ENCODE measurements at regions not wholly inside any gene's neighbourhood (a gene's known extent, or its start where the extent isn't known, plus 50 kb on each side); places are given as distances from the start of the nearest gene placed in this dataset.

GRCh38 chr21:25039461-25040380 lies 567.6 kb downstream of the MRPL39 start:
- Histone ChIP-seq H3K9me3 (ENCODE audit: control insufficient read depth, insufficient read depth, low read depth, low read length) (no peaks in the 10 kb centered on the region), H3K36me3 (ENCODE audit: control insufficient read depth in 2 of 2, insufficient read depth in 1 of 2, low read length in 2 of 2) (no peaks in the 10 kb centered on the region), H3K4me1 (ENCODE audit: control insufficient read depth, insufficient read depth, low read length) (no peaks in the 10 kb centered on the region), H3K4me3 (ENCODE audit: low read depth, low read length) (0 out of 2 replicates have a peak overlapping the region, but pooled peaks have one; percentile 2), H3K27ac (ENCODE audit: extremely low read depth, low read depth, low read length) (no peak overlapping the region)
- POLR2A ChIA-PET: no interaction called here
- peak; percentile 20 for TF ChIP-seq ZNF654 (tag by site-specific recombination; IDR thresholded peaks at IDR 0.05; ENCODE audit: low read depth)
- no peak for TF ChIP-seq ZNF658 (tag by site-specific recombination; IDR thresholded peaks at IDR 0.05)
- CTCF ChIA-PET: interaction anchor here (0.7 to 0.9 kb wide), 3 partner anchors 31 to 270 kb away, joined by 3 to 5 read pairs (median 3); no protein-coding TSS in a partner anchor

- H3K9me3 ChIP-seq (ENCODE audit: control insufficient read depth, insufficient read depth, low read depth, low read length): no peaks in the 10 kb centered on the region
- H3K4me1 ChIP-seq (ENCODE audit: control insufficient read depth, insufficient read depth, low read length): no peaks in the 10 kb centered on the region
- H3K27ac ChIP-seq (ENCODE audit: extremely low read depth, low read depth, low read length): no peak overlapping the region
- TF ChIP-seq ZNF433 (tag by site-specific recombination; IDR thresholded peaks at IDR 0.05; ENCODE audit: low read depth) (no peak), ZNF26 (tag by site-specific recombination; IDR thresholded peaks at IDR 0.05) (no peak), ZNF560 (tag by site-specific recombination; IDR thresholded peaks at IDR 0.05; ENCODE audit: borderline replicate concordance) (no peak), REPIN1 (tag by site-specific recombination; IDR thresholded peaks at IDR 0.05; ENCODE audit: low read depth) (no peak), ZNF585B (tag by site-specific recombination; IDR thresholded peaks at IDR 0.05) (no peak), ZNF133 (tag by site-specific recombination; IDR thresholded peaks at IDR 0.05) (no peak), ZFP69B (tag by site-specific recombination; IDR thresholded peaks at IDR 0.05) (no peak), TRIM28 (IDR thresholded peaks at IDR 0.05; ENCODE audit: borderline replicate concordance, low read length) (no peak), GLI2 (tag by site-specific recombination; IDR thresholded peaks at IDR 0.05; ENCODE audit: borderline replicate concordance, low read depth) (no peak), ZNF221 (tag by site-specific recombination; IDR thresholded peaks at IDR 0.05; ENCODE audit: borderline replicate concordance) (no peak), ZNF2 (tag by site-specific recombination; IDR thresholded peaks at IDR 0.05) (no peak), SCRT1 (tag by site-specific recombination; IDR thresholded peaks at IDR 0.05; ENCODE audit: borderline replicate concordance) (no peak)
- POLR2A ChIA-PET: no interaction called here
- CTCF ChIA-PET: no interaction called here
- H3K36me3 ChIP-seq (ENCODE audit: control insufficient read depth in 2 of 2, insufficient read depth in 1 of 2, low read length in 2 of 2): no peaks in the 10 kb centered on the region
- no peak overlapping the region for H3K4me3 ChIP-seq (ENCODE audit: low read depth, low read length)
Measured at GRCh38 chr21:25036775-25037174, 570.5 kb downstream of the MRPL39 start.

GRCh38 chr21:25031750-25032149 lies 575.5 kb downstream of the MRPL39 start:
- ChIA-PET POLR2A (no interaction called here), CTCF (no interaction called here)
- Histone ChIP-seq H3K27ac (ENCODE audit: extremely low read depth, low read depth, low read length) (no peak overlapping the region), H3K4me3 (ENCODE audit: low read depth, low read length) (no peak overlapping the region), H3K36me3 (ENCODE audit: control insufficient read depth in 2 of 2, insufficient read depth in 1 of 2, low read length in 2 of 2) (no peaks in the 10 kb centered on the region), H3K4me1 (ENCODE audit: control insufficient read depth, insufficient read depth, low read length) (no peaks in the 10 kb centered on the region), H3K9me3 (ENCODE audit: control insufficient read depth, insufficient read depth, low read depth, low read length) (no peaks in the 10 kb centered on the region)
- TF ChIP-seq IKZF3 (tag by site-specific recombination; IDR thresholded peaks at IDR 0.05) (no peak), ZNF549 (tag by site-specific recombination; IDR thresholded peaks at IDR 0.05) (no peak), ZNF830 (tag by site-specific recombination; IDR thresholded peaks at IDR 0.05; ENCODE audit: low read depth) (no peak), YY2 (tag by site-specific recombination; IDR thresholded peaks at IDR 0.05) (no peak), HOXC10 (CRISPR knock-in tag; IDR thresholded peaks at IDR 0.05) (no peak), ZNF433 (tag by site-specific recombination; IDR thresholded peaks at IDR 0.05; ENCODE audit: low read depth) (no peak), ZNF510 (tag by site-specific recombination; IDR thresholded peaks at IDR 0.05; ENCODE audit: insufficient replicate concordance) (no peak)

Measured in HEK293 (cell line).